ENCODE measurements at regions not wholly inside any gene's neighbourhood (a gene's known extent, or its start where the extent isn't known, plus 50 kb on each side); places are given as distances from the start of the nearest gene placed in this dataset.

DNA sequence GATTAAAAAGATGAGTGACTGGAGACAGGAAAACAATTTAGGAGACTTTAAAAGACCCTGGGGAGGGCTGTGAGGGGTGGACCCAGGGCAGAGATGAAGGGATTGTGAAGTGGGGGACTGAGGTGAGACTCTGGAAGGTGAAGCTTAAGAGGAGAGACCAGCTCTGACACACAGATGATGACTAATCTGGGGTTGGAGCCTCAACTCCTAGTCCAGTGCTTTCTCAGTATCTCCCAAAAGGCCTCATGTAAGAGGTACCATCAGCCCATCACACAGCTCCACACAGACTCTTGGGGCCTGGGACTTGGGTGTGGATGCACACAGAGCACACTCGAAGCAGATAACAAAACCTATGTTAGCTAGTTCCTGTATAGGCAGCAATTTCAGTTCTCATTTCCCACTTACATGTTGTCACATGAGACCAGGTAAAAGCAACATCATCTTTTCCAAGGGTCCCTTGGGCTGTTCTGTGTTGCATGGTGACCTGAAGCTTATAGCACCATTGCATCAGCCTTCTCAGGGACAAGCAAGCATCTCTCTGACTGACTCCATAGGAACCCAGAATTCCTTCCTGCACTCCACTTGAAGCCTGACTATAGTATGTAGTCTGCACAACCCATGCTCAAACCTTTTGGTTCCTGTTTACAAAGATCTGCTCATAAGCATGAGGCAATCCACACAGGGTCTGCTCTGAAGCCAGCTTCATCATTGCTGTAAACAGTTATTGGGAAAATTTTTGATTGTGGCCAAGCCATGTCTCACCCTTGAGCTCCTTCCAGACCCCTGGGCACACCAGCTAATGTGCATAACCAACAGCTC is 88.6 kb upstream of the MYCBP2 start:
- Histone ChIP-seq H3K4me3 (no peak overlapping the region), H3K4me1 (no peaks in the 10 kb centered on the region), H3K27ac (no peak overlapping the region), H3K27me3 (no peaks in the 10 kb centered on the region), H3K36me3 (no peaks in the 10 kb centered on the region), H3K9me3 (no peaks in the 10 kb centered on the region)
- DNase-seq (ENCODE audit: low spot score in 2 of 2): no peak
- TF ChIP-seq, protein P1, sequence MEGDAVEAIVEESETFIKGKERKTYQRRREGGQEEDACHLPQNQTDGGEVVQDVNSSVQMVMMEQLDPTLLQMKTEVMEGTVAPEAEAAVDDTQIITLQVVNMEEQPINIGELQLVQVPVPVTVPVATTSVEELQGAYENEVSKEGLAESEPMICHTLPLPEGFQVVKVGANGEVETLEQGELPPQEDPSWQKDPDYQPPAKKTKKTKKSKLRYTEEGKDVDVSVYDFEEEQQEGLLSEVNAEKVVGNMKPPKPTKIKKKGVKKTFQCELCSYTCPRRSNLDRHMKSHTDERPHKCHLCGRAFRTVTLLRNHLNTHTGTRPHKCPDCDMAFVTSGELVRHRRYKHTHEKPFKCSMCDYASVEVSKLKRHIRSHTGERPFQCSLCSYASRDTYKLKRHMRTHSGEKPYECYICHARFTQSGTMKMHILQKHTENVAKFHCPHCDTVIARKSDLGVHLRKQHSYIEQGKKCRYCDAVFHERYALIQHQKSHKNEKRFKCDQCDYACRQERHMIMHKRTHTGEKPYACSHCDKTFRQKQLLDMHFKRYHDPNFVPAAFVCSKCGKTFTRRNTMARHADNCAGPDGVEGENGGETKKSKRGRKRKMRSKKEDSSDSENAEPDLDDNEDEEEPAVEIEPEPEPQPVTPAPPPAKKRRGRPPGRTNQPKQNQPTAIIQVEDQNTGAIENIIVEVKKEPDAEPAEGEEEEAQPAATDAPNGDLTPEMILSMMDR (IDR thresholded peaks at IDR 0.05): no peak
- intact Hi-C loops (cut with DNase I): loop anchor here (10.0 kb wide), 1 partner anchor 71 kb away; no protein-coding TSS in a partner anchor

- TF ChIP-seq, protein P1 (IDR thresholded peaks at IDR 0.05): no peak
- no peaks in the 10 kb centered on the region for H3K9me3 ChIP-seq
- H3K27ac ChIP-seq: no peak overlapping the region
- H3K36me3 ChIP-seq: no peaks in the 10 kb centered on the region
- H3K27me3 ChIP-seq: no peaks in the 10 kb centered on the region
- no peak overlapping the region for H3K4me3 ChIP-seq
- no peaks in the 10 kb centered on the region for H3K4me1 ChIP-seq
- no peak for DNase-seq (ENCODE audit: low spot score in 2 of 2)
- intact Hi-C loops (cut with DNase I): loop anchor here (10.0 kb wide), 1 partner anchor 68 kb away; no protein-coding TSS in a partner anchor
Observed at GRCh38 chr13:77412860-77413259, 86.0 kb upstream of the MYCBP2 start.

DNA sequence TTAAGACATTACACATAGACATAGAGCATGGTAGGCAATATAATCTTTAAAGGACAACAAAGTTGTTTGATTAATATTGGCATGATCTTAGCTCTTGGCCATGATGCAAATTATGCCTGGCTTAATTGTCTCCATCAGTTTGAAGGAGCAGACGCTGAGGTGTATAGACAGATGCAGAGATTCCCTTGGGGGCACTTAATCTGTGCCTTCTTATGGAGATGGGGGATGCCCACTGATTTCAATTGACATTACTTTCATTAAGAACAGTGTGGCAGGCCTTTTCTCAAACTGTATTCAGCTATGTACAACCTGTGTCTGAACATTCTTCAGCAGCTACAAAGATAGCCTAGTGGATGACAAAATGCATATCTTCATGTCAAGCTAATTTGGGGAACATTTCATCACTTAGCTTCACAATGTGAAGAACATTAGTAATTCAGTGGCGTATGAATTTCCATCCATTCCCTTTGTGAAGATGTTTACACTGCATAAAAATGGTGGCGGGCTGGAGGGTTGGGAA is 85.3 kb upstream of the MYCBP2 start:
- Histone ChIP-seq H3K27ac (no peak overlapping the region), H3K4me1 (no peaks in the 10 kb centered on the region), H3K36me3 (no peaks in the 10 kb centered on the region), H3K27me3 (no peaks in the 10 kb centered on the region), H3K4me3 (no peak overlapping the region), H3K9me3 (no peaks in the 10 kb centered on the region)
- intact Hi-C loops (cut with DNase I): loop anchor here (10.0 kb wide), 1 partner anchor 67 kb away; no protein-coding TSS in a partner anchor
- no peak for DNase-seq (ENCODE audit: low spot score in 2 of 2)
- TF ChIP-seq, protein P1 (IDR thresholded peaks at IDR 0.05): no peak

GRCh38 chr13:77409412-77409811 is 82.5 kb upstream of the MYCBP2 start:
- Histone ChIP-seq H3K4me1 (no peaks in the 10 kb centered on the region), H3K9me3 (no peaks in the 10 kb centered on the region), H3K36me3 (no peaks in the 10 kb centered on the region), H3K27me3 (no peaks in the 10 kb centered on the region), H3K27ac (no peak overlapping the region), H3K4me3 (no peak overlapping the region)
- DNase-seq (ENCODE audit: low spot score in 2 of 2): no peak
- TF ChIP-seq, protein P1 (IDR thresholded peaks at IDR 0.05): no peak
- intact Hi-C loops (cut with DNase I): no loop called here

DNA sequence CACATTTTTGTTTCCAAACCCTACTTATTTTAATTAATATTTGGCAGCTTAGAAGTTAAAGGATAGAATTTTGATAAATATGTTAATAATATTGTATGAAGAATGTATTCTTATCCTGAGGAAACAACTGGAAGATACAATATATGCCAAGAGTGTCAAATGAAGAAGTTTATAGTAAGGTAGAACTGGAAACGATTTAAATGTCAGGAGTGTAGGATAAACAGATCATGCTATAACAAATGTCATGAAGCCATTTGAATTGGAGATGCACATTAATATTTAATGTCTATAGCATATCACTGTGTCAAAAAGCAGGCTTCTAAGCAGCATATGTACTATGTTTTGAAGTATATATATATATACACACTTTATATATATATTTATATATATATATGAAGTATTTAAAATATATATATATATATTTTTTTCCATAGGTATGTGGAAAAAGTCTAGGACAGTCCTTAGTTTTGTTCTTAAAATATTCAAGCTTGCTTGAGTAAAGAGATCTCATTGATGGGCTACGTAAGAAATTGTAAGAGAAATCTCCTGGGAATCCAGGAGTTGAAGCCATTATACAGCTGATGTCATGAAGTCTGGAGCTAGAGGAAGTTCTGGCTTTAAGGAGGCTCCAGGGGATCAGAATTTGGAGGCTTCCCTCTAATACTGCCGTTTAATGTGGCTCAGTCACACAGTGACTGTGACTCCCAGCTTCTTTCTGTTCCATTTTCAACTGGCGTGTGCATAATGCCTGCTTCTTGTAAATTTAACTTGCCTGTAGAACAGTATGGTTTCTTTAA is 79.9 kb upstream of the MYCBP2 start:
- no peaks in the 10 kb centered on the region for H3K4me1 ChIP-seq
- no peaks in the 10 kb centered on the region for H3K36me3 ChIP-seq
- no peak overlapping the region for H3K4me3 ChIP-seq
- H3K9me3 ChIP-seq: no peaks in the 10 kb centered on the region
- TF ChIP-seq, protein P1 (IDR thresholded peaks at IDR 0.05): no peak
- no peak overlapping the region for H3K27ac ChIP-seq
- intact Hi-C loops (cut with DNase I): no loop called here
- H3K27me3 ChIP-seq: no peaks in the 10 kb centered on the region
- no peak for DNase-seq (ENCODE audit: low spot score in 2 of 2)
